ENCODE measurements at regions not wholly inside any gene's neighbourhood (a gene's known extent, or its start where the extent isn't known, plus 50 kb on each side); places are given as distances from the start of the nearest gene placed in this dataset.
"Not testable (repeated sequence)": the region's sequence is repeated elsewhere in the genome, so short reads cannot be mapped to it uniquely, and the experiment has no call there.

GRCh38 chr17:77287432-77288068 lies 146.8 kb downstream of the SEC14L1 start:
- peaks cover 24 to 53% (median 49%) of the 10 kb centered on the region in 4 donors for H3K4me1 ChIP-seq
- no peaks in the 10 kb centered on the region for H3K9me3 ChIP-seq
- H3K27me3 ChIP-seq = no peaks in the 10 kb centered on the region
- intact Hi-C loops (cut with DNase I; ENCODE audit: low total_unique reads) (no loop called here), in situ Hi-C loops (cut with MboI; ENCODE audit: low pct_ligation_motif_present in 1 of 4, low pct_unique_long_range_greater_than_20kb in 1 of 4, low sequenced_read_pairs in 3 of 4) (no loop called here)
- H3K4me3 ChIP-seq = no peak overlapping the region
- DNase-seq = peak; percentile 70
- WGBS, 2 donors (ENCODE audit: low coverage in 1 of 2) = 33% methylated on average over 11 of the region's 11 CpGs; no CpG with 5 or more reads in 1 of the 2 donors
- H3K27ac ChIP-seq = peak overlapping the region; percentile 87 to 90 (median 88)
- no peaks in the 10 kb centered on the region for H3K36me3 ChIP-seq
- TF ChIP-seq CTCF (IDR thresholded peaks at IDR 0.05) (no peak), POLR2A (IDR thresholded peaks at IDR 0.05) (no peak), POLR2AphosphoS5 (IDR thresholded peaks at IDR 0.05) (peak; percentile 26 to 51 (median 32)), EP300 (IDR thresholded peaks at IDR 0.05; ENCODE audit: low read depth) (no peak)

GRCh38 chr17:77288115-77288619 lies 147.4 kb downstream of the SEC14L1 start:
- Histone ChIP-seq H3K4me1 (peaks cover 24 to 48% (median 44%) of the 10 kb centered on the region in 4 donors), H3K4me3 (no peak overlapping the region), H3K36me3 (no peaks in the 10 kb centered on the region), H3K27me3 (no peaks in the 10 kb centered on the region), H3K9me3 (no peaks in the 10 kb centered on the region), H3K27ac (peak overlapping the region; percentile 87 to 90 (median 88))
- intact Hi-C loops (cut with DNase I; ENCODE audit: low total_unique reads) = no loop called here
- peak; percentile 43 for DNase-seq
- in situ Hi-C loops (cut with MboI; ENCODE audit: low pct_ligation_motif_present in 1 of 4, low pct_unique_long_range_greater_than_20kb in 1 of 4, low sequenced_read_pairs in 3 of 4) = no loop called here
- 68% methylated on average over 10 of the region's 17 CpGs; no CpG with 5 or more reads in 1 of the 2 donors for WGBS, 2 donors (ENCODE audit: low coverage in 1 of 2)
- TF ChIP-seq CTCF (IDR thresholded peaks at IDR 0.05) (no peak), EP300 (IDR thresholded peaks at IDR 0.05; ENCODE audit: low read depth) (no peak), POLR2A (IDR thresholded peaks at IDR 0.05) (no peak), POLR2AphosphoS5 (IDR thresholded peaks at IDR 0.05) (no peak)

- H3K27ac ChIP-seq; H3K9me3 ChIP-seq; in situ Hi-C loops (cut with MboI; ENCODE audit: low pct_ligation_motif_present in 1 of 4, low pct_unique_long_range_greater_than_20kb in 1 of 4, low sequenced_read_pairs in 3 of 4); H3K36me3 ChIP-seq; intact Hi-C loops (cut with DNase I; ENCODE audit: low total_unique reads); DNase-seq; H3K27me3 ChIP-seq; H3K4me3 ChIP-seq: not testable (repeated sequence)
- 94 to 97% methylated on average over 9 to 20 of the region's 20 CpGs for WGBS, 2 donors (ENCODE audit: low coverage in 1 of 2)
- H3K4me1 ChIP-seq = peaks cover 21 to 31% (median 27%) of the 10 kb centered on the region in 4 donors
These were observed 150.2 kb downstream of the SEC14L1 start for GRCh38 chr17:77290759-77291558.

- no peak for DNase-seq
- in situ Hi-C loops (cut with MboI; ENCODE audit: low pct_ligation_motif_present in 1 of 4, low pct_unique_long_range_greater_than_20kb in 1 of 4, low sequenced_read_pairs in 3 of 4) = no loop called here
- WGBS, 2 donors (ENCODE audit: low coverage in 1 of 2) = 92 to 93% methylated on average over 15 to 18 of the region's 18 CpGs
These were observed 151.0 kb downstream of the SEC14L1 start for GRCh38 chr17:77291591-77292386.

More at GRCh38 chr17:77291591-77292386, 151.0 kb downstream of the SEC14L1 start:
- TF ChIP-seq EP300 (IDR thresholded peaks at IDR 0.05; ENCODE audit: low read depth) (no peak), CTCF (IDR thresholded peaks at IDR 0.05) (no peak), POLR2AphosphoS5 (IDR thresholded peaks at IDR 0.05) (no peak), POLR2A (IDR thresholded peaks at IDR 0.05) (no peak)
- intact Hi-C loops (cut with DNase I; ENCODE audit: low total_unique reads) = no loop called here
- H3K27me3 ChIP-seq = no peaks in the 10 kb centered on the region
- no peak overlapping the region for H3K4me3 ChIP-seq
- no peaks in the 10 kb centered on the region for H3K9me3 ChIP-seq
- no peaks in the 10 kb centered on the region for H3K36me3 ChIP-seq
- H3K4me1 ChIP-seq = peaks cover 18 to 23% (median 18%) of the 10 kb centered on the region in 4 donors
- no peak overlapping the region for H3K27ac ChIP-seq

Measured in transverse colon (tissue), 4 donors.